T47D (cell line): ENCODE measurements at regions not wholly inside any gene's neighbourhood (a gene's known extent, or its start where the extent isn't known, plus 50 kb on each side); places are given as distances from the start of the nearest gene placed in this dataset.

ENCODE experiments used
- DNase-seq, 2 experiments: peaks; one replicate each; pipeline versions ENCODE4 v3.0.0 to v3.0.0-alpha.2; 2011 to 2012; ENCODE audit warnings: low read depth in 1 of 2, low spot score in 1 of 2
- JUND ChIP-seq: IDR thresholded peaks from 2 replicates; pipeline ENCODE4 v1.6.1; 2012; ENCODE audit warnings: low read depth
- in situ Hi-C: cut with HindIII; loops from 2 replicates; pipeline ENCODE4 v1.10.0; 2016; ENCODE audit warnings: low sequenced_read_pairs, low pct_unique_long_range_greater_than_20kb

- TF ChIP-seq JUND = no peak
- no peak for DNase-seq
- in situ Hi-C loops = no loop called here
Observed at GRCh38 chr6:166733900-166734299, 106.8 kb upstream of the RPS6KA2 start.

GRCh38 chr6:166729658-166730057 lies 102.6 kb upstream of the RPS6KA2 start:
- no peak for TF ChIP-seq JUND
- in situ Hi-C loops = no loop called here
- DNase-seq = no peak

GRCh38 chr6:166728884-166729530 lies 102.0 kb upstream of the RPS6KA2 start:
- DNase-seq = no peak
- TF ChIP-seq JUND = no peak
- in situ Hi-C loops = no loop called here

DNA sequence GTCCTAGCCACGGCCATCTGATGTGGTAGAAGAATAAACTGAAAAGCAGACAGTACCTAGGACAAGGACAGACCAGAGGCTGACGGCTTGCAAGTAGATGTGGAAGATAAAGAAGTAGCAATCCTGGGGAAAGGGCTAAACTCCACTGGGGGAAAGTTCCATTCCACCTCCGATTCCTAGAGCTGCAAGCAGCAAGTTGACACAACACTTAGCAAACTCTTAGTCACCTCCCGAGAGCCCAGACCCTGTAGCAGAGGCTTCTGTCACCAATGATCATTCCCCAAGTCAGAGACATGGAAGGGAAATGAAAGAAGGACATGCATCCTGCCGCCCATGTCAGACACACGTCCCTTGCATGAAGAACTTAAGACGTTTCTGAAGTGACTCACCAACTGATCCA lies 99.2 kb upstream of the RPS6KA2 start:
- in situ Hi-C loops = no loop called here
- TF ChIP-seq JUND = no peak
- no peak for DNase-seq

DNA sequence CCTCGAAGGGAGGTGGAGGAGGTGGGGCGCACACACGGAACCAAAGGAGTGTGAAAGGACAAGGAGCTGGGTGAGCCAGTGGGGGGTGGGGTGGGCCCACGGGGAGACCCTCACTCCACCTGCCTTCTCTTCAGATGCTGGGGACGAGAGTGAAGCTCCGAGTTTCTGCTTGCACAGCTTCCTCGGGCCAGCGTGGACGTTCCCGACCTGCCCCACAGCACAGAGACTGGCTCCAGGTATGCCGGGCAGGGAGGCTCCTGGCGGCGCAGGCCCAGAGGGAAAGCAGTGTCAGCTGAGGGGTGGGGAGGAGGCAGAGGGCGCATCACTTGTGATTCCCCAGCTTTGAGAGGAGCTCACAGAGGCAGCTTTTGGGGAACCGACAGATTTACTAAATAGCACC lies 98.5 kb upstream of the RPS6KA2 start:
- TF ChIP-seq JUND = no peak
- in situ Hi-C loops = no loop called here
- no peak for DNase-seq

GRCh38 chr6:166724576-166724975 lies 97.5 kb upstream of the RPS6KA2 start:
- no peak for TF ChIP-seq JUND
- no peak for DNase-seq
- in situ Hi-C loops = no loop called here

DNA sequence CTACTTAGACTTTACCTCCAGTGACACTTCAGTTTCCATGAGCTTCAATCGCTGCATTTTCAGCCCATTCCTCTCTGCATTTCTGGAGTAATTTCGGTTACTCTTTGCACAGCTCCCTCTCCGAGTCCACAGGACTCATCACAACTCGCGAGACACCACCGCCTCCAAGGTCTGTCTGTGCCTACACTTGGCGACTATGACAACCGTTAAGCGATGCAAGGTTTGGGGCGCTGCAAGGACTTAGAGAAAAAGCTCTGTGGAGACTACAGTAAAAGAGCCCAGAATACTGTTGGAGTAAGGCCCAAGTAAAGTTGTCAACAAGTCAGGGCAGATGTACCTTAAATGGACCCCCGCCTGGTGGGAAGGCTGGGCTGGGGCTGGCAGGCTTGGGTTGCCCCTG lies 95.7 kb upstream of the RPS6KA2 start:
- in situ Hi-C loops = no loop called here

GRCh38 chr6:166721576-166721975 lies 94.5 kb upstream of the RPS6KA2 start:
- TF ChIP-seq JUND = no peak
- in situ Hi-C loops = no loop called here
- no peak for DNase-seq

More for the DNA sequence above, 95.7 kb upstream of the RPS6KA2 start:
- no peak for TF ChIP-seq JUND
- DNase-seq = no peak

- DNase-seq = no peak
- in situ Hi-C loops = no loop called here
- no peak for TF ChIP-seq JUND
Observed at GRCh38 chr6:166720856-166721255, 93.8 kb upstream of the RPS6KA2 start.

DNA sequence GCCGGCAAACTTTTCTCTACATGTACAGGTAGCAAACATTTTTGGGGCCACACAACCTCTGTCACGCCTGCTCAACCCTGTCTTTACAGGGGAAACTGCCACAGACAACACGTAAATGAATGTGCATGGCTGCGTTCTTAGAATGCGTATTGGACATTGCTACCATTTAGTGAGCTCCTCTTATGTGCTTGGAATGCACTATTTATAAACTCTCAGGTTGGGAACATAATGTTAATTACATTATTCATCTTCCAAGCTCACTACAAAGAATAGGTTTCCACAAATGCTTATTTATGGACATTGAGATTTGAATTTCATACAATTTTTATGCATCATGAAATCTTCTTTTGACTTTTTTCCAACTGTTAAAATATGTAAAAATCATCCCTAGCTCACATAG lies 92.0 kb upstream of the RPS6KA2 start:
- TF ChIP-seq JUND = no peak
- no peak for DNase-seq
- in situ Hi-C loops = no loop called here

DNA sequence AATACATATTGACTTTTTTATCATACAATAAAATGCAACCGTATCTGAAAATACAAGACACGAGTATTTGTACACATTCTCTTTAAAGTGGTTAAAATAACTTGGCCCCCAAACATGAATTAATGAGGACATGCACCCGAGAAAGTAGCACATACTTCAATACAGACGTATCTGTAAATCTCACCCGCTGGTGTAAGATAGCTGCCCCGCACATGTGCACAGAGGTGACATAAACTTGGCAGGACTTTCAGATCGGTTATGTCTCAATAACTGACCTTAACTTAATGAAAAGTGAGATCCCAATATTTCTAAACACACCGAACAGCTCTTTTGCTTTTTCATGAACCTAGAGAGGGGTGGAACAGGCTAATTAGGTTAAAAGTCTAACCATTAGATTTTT lies 91.5 kb upstream of the RPS6KA2 start:
- no peak for DNase-seq
- TF ChIP-seq JUND = no peak
- in situ Hi-C loops = no loop called here

GRCh38 chr6:166716910-166717617 lies 90.0 kb upstream of the RPS6KA2 start:
- no peak for DNase-seq
- in situ Hi-C loops = no loop called here
- no peak for TF ChIP-seq JUND

- in situ Hi-C loops = no loop called here
- DNase-seq = no peak
- no peak for TF ChIP-seq JUND
Observed at GRCh38 chr6:166715992-166716391, 88.9 kb upstream of the RPS6KA2 start.

DNA sequence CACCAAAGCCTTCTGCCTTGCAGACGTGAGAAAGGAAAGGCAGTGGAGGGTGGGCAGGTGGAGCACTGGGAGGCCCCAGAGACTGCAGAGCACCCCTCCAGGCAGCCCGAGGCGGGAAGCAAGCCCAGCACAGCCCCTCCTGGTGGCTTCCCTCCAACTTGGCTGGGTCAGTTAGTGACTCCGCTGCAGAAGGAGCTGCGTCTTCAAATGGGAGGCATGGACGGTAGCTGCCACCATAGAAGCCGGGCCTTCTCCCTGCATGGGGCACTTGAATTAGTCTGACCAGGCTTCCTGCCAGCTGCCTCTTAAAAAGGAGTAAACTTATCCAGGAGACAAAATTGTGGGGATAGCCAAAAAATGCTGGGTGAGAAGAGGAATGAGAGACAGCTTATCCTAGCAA lies 88.0 kb upstream of the RPS6KA2 start:
- DNase-seq = no peak
- in situ Hi-C loops = no loop called here
- TF ChIP-seq JUND = no peak
